ENCODE measurements at regions not wholly inside any gene's neighbourhood (a gene's known extent, or its start where the extent isn't known, plus 50 kb on each side); places are given as distances from the start of the nearest gene placed in this dataset.

GRCh38 chr6:28808383-28808782 is 115.4 kb downstream of the TRIM27 start:
- no peaks in the 10 kb centered on the region for H3K36me3 ChIP-seq
- peaks cover 8% of the 10 kb centered on the region for H3K27me3 ChIP-seq
- H3K4me3 ChIP-seq = no peak overlapping the region
- no peaks in the 10 kb centered on the region for H3K9me3 ChIP-seq
- no peaks in the 10 kb centered on the region for H3K4me1 ChIP-seq
- TF ChIP-seq CTCF (IDR thresholded peaks at IDR 0.05) = no peak
- no peak for DNase-seq (ENCODE audit: low spot score in 2 of 2)
- intact Hi-C loops (cut with DNase I) = no loop called here
- H3K27ac ChIP-seq = no peak overlapping the region

- Histone ChIP-seq H3K36me3 (no peaks in the 10 kb centered on the region), H3K27ac (no peak overlapping the region), H3K9me3 (no peaks in the 10 kb centered on the region), H3K27me3 (peaks cover 8% of the 10 kb centered on the region), H3K4me1 (no peaks in the 10 kb centered on the region), H3K4me3 (no peak overlapping the region)
- no peak for TF ChIP-seq CTCF (IDR thresholded peaks at IDR 0.05)
- intact Hi-C loops (cut with DNase I) = no loop called here
- DNase-seq (ENCODE audit: low spot score in 2 of 2) = no peak
Measured at GRCh38 chr6:28809947-28810658, 113.7 kb downstream of the TRIM27 start.

GRCh38 chr6:28810659-28811053 is 113.1 kb downstream of the TRIM27 start:
- peaks cover 8% of the 10 kb centered on the region for H3K27me3 ChIP-seq
- H3K9me3 ChIP-seq = no peaks in the 10 kb centered on the region
- H3K4me1 ChIP-seq = no peaks in the 10 kb centered on the region
- intact Hi-C loops (cut with DNase I) = no loop called here
- TF ChIP-seq CTCF (IDR thresholded peaks at IDR 0.05) = no peak
- no peak overlapping the region for H3K4me3 ChIP-seq
- no peak for DNase-seq (ENCODE audit: low spot score in 2 of 2)
- H3K27ac ChIP-seq = no peak overlapping the region
- no peaks in the 10 kb centered on the region for H3K36me3 ChIP-seq

GRCh38 chr6:28811873-28812272 is 111.9 kb downstream of the TRIM27 start:
- no peak overlapping the region for H3K4me3 ChIP-seq
- H3K9me3 ChIP-seq = no peaks in the 10 kb centered on the region
- H3K36me3 ChIP-seq = no peaks in the 10 kb centered on the region
- no peak for DNase-seq (ENCODE audit: low spot score in 2 of 2)
- no peaks in the 10 kb centered on the region for H3K4me1 ChIP-seq
- TF ChIP-seq CTCF (IDR thresholded peaks at IDR 0.05) = no peak
- intact Hi-C loops (cut with DNase I) = no loop called here
- peaks cover 8% of the 10 kb centered on the region for H3K27me3 ChIP-seq
- no peak overlapping the region for H3K27ac ChIP-seq

GRCh38 chr6:28812778-28813569 is 110.8 kb downstream of the TRIM27 start:
- intact Hi-C loops (cut with DNase I) = no loop called here
- Histone ChIP-seq H3K27ac (no peak overlapping the region), H3K27me3 (peaks cover 8% of the 10 kb centered on the region), H3K4me1 (no peaks in the 10 kb centered on the region), H3K36me3 (no peaks in the 10 kb centered on the region), H3K9me3 (no peaks in the 10 kb centered on the region), H3K4me3 (no peak overlapping the region)
- no peak for TF ChIP-seq CTCF (IDR thresholded peaks at IDR 0.05)
- no peak for DNase-seq (ENCODE audit: low spot score in 2 of 2)

All from ascending aorta (tissue), 2 donors.